GM12864 (cell line): ENCODE measurements at regions not wholly inside any gene's neighbourhood (a gene's known extent, or its start where the extent isn't known, plus 50 kb on each side); places are given as distances from the start of the nearest gene placed in this dataset.

ENCODE experiments used
- DNase-seq: peaks from one replicate; pipeline ENCODE4 v3.0.0-alpha.2; 2011; ENCODE audit warnings: low read depth
- H3K4me3 ChIP-seq: 2 replicates; pipeline ENCODE4 v1.5.1; 2011; ENCODE audit warnings: mild to moderate bottlenecking, low read depth, low read length, control low read depth
- CTCF ChIP-seq: IDR thresholded peaks from 2 replicates; pipeline ENCODE4 v1.5.1; 2011; ENCODE audit warnings: low read depth, mild to moderate bottlenecking, moderate library complexity, low read length, control low read depth, inconsistent platforms; ENCODE audit errors: missing control alignments

- no peak for DNase-seq
- no peak for TF ChIP-seq CTCF
- H3K4me3 ChIP-seq, result no peak overlapping the region
These were observed 269.0 kb downstream of the ARHGAP12 start for GRCh38 chr10:31659665-31660064.

- no peak overlapping the region for H3K4me3 ChIP-seq
- DNase-seq, result no peak
- no peak for TF ChIP-seq CTCF
These were observed 271.2 kb downstream of the ARHGAP12 start for GRCh38 chr10:31657434-31657872.

GRCh38 chr10:31656851-31657433 is 271.7 kb downstream of the ARHGAP12 start:
- TF ChIP-seq CTCF, result no peak
- no peak for DNase-seq

GRCh38 chr10:31652038-31652437 is 276.6 kb downstream of the ARHGAP12 start:
- H3K4me3 ChIP-seq, result no peak overlapping the region
- DNase-seq, result no peak
- TF ChIP-seq CTCF, result no peak

More at GRCh38 chr10:31656851-31657433, 271.7 kb downstream of the ARHGAP12 start:
- no peak overlapping the region for H3K4me3 ChIP-seq

GRCh38 chr10:31650010-31650409 is 278.6 kb downstream of the ARHGAP12 start:
- no peak overlapping the region for H3K4me3 ChIP-seq
- DNase-seq, result no peak

GRCh38 chr10:31648966-31649365 is 279.7 kb downstream of the ARHGAP12 start:
- DNase-seq, result no peak
- H3K4me3 ChIP-seq, result no peak overlapping the region
- TF ChIP-seq CTCF, result no peak

More at GRCh38 chr10:31650010-31650409, 278.6 kb downstream of the ARHGAP12 start:
- no peak for TF ChIP-seq CTCF

GRCh38 chr10:31647861-31648260 is 280.8 kb downstream of the ARHGAP12 start:
- no peak for TF ChIP-seq CTCF
- DNase-seq, result no peak
- no peak overlapping the region for H3K4me3 ChIP-seq
